ENCODE measurements at regions not wholly inside any gene's neighbourhood (a gene's known extent, or its start where the extent isn't known, plus 50 kb on each side); places are given as distances from the start of the nearest gene placed in this dataset.
"Not testable (repeated sequence)": the region's sequence is repeated elsewhere in the genome, so short reads cannot be mapped to it uniquely, and the experiment has no call there.

GRCh38 chr9:129539446-129539845, 81.5 kb downstream of the C9orf50 start:
- no peak overlapping the region for H3K27ac Mint-ChIP-seq
- no peaks in the 10 kb centered on the region for H3K27me3 Mint-ChIP-seq (ENCODE audit: low read depth)
- CTCF ChIA-PET = no interaction called here
- no peaks in the 10 kb centered on the region for H3K4me1 Mint-ChIP-seq (ENCODE audit: low read depth)
- H3K36me3 Mint-ChIP-seq (ENCODE audit: low read depth) = no peaks in the 10 kb centered on the region
- H3K4me3 Mint-ChIP-seq = no peak overlapping the region
- peaks cover 10% of the 10 kb centered on the region for H3K9me3 Mint-ChIP-seq
- DNase-seq = no peak
- intact Hi-C loops (cut with micrococcal nuclease) = no loop called here

DNA sequence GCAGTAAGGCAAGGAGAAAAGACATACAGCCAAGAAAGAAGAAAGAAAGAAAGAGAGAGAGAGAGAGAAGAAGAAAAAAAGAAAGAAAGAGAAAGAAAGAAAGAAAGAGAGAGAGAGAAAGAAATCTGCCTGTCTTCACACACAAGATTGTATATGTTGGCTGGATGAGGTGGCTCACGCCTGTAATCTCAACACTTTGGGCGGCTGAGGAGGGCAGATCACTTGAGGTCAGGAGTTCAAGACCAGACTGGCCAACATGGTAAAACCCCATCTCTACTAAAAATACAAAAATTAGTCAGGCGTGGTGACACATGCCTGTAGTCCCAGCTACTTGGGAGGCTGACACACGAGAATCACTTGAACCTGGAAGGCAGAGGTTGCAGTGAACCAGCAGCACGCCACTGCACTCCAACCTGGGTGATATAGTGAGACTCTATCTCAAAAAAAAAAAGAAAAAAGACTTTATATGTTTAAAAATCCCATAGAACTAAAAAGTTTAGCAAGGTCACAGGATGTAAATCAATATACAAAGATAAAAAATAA, 89.0 kb downstream of the C9orf50 start:
- H3K4me1 Mint-ChIP-seq (ENCODE audit: low read depth); H3K27me3 Mint-ChIP-seq (ENCODE audit: low read depth); H3K9me3 Mint-ChIP-seq; H3K4me3 Mint-ChIP-seq; DNase-seq; intact Hi-C loops (cut with micrococcal nuclease); H3K36me3 Mint-ChIP-seq (ENCODE audit: low read depth); H3K27ac Mint-ChIP-seq; CTCF ChIA-PET: not testable (repeated sequence)

DNA sequence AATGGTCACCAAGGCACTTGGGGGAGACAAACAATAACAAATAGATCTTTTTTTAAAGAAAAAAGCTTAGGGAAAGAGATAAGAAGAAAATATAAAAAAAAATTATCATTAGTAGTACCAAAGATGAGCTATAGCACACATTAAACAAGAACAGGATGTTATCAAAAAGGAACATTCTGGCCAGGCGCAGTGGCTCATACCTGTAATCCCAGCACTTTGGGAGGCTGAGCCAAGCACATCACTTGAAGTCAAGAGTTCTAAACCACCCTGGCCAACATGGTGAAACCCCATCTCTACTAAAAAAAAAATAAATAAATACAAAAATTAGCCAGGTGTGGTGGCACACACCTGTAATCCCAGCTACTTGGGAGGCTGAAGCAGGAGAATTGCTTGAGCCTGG, 92.9 kb downstream of the C9orf50 start:
- intact Hi-C loops (cut with micrococcal nuclease); H3K4me3 Mint-ChIP-seq; H3K27ac Mint-ChIP-seq; H3K27me3 Mint-ChIP-seq (ENCODE audit: low read depth); H3K36me3 Mint-ChIP-seq (ENCODE audit: low read depth); DNase-seq; H3K4me1 Mint-ChIP-seq (ENCODE audit: low read depth); H3K9me3 Mint-ChIP-seq: not testable (repeated sequence)
- CTCF ChIA-PET = interaction anchor here (0.6 kb wide), 3 partner anchors 46 to 353 kb away, joined by 3 to 5 read pairs (median 4); no protein-coding TSS in a partner anchor

GRCh38 chr9:129525656-129526196, 95.2 kb downstream of the C9orf50 start:
- intact Hi-C loops (cut with micrococcal nuclease) = no loop called here
- Mint-ChIP-seq H3K4me1 (ENCODE audit: low read depth) (peaks cover 2% of the 10 kb centered on the region), H3K27me3 (ENCODE audit: low read depth) (no peaks in the 10 kb centered on the region), H3K36me3 (ENCODE audit: low read depth) (no peaks in the 10 kb centered on the region), H3K4me3 (no peak overlapping the region), H3K9me3 (peaks cover 6% of the 10 kb centered on the region), H3K27ac (no peak overlapping the region)
- no peak for DNase-seq
- CTCF ChIA-PET = no interaction called here

- H3K27me3 Mint-ChIP-seq (ENCODE audit: low read depth) = no peaks in the 10 kb centered on the region
- no peak for DNase-seq
- no peak overlapping the region for H3K27ac Mint-ChIP-seq
- CTCF ChIA-PET = no interaction called here
- intact Hi-C loops (cut with micrococcal nuclease) = no loop called here
- no peak overlapping the region for H3K4me3 Mint-ChIP-seq
- no peaks in the 10 kb centered on the region for H3K36me3 Mint-ChIP-seq (ENCODE audit: low read depth)
- H3K9me3 Mint-ChIP-seq = peaks cover 6% of the 10 kb centered on the region
- peaks cover under 1% of the 10 kb centered on the region for H3K4me1 Mint-ChIP-seq (ENCODE audit: low read depth)
These were observed 96.2 kb downstream of the C9orf50 start for GRCh38 chr9:129524582-129525270.

DNA sequence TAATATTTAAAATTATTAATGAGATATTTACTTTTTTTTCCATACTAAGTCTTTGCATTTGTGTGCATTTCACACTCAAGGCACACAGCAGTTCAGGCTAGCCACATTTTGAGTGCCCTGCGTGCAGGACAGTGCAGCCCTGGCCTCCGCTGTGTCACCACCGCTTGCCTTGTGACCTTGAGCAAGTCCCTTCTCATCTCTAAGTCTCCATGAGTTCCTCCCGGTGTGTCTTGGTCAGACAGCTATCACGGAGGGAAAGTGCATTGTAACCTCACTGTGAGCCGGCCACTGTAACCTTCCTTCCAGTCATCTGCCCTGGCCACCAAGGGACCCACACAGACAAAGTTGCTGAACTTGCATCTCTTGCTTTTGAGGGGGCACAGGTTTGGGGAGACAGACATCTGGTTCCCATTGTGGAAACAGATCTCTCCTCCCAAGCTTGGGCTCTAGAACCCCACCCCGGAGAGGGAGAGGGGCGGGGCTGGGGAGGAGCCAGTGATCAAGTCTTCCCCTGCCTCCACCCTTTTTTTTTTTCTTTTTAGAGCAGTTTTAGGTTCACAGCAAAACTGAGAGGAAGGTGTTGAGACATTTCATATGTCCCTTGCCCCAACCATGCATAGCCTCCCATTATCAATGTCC, 96.8 kb downstream of the C9orf50 start:
- Mint-ChIP-seq H3K4me1 (ENCODE audit: low read depth) (no peaks in the 10 kb centered on the region), H3K9me3 (peaks cover 6% of the 10 kb centered on the region), H3K27ac (no peak overlapping the region), H3K36me3 (ENCODE audit: low read depth) (no peaks in the 10 kb centered on the region), H3K4me3 (no peak overlapping the region), H3K27me3 (ENCODE audit: low read depth) (no peaks in the 10 kb centered on the region)
- intact Hi-C loops (cut with micrococcal nuclease) = no loop called here
- DNase-seq = no peak
- CTCF ChIA-PET = no interaction called here

GRCh38 chr9:129522351-129522750, 98.5 kb downstream of the C9orf50 start:
- Mint-ChIP-seq H3K4me3 (no peak overlapping the region), H3K9me3 (peaks cover 6% of the 10 kb centered on the region), H3K27ac (no peak overlapping the region), H3K4me1 (ENCODE audit: low read depth) (no peaks in the 10 kb centered on the region), H3K36me3 (ENCODE audit: low read depth) (no peaks in the 10 kb centered on the region), H3K27me3 (ENCODE audit: low read depth) (no peaks in the 10 kb centered on the region)
- intact Hi-C loops (cut with micrococcal nuclease) = no loop called here
- no peak for DNase-seq
- CTCF ChIA-PET = no interaction called here

DNA sequence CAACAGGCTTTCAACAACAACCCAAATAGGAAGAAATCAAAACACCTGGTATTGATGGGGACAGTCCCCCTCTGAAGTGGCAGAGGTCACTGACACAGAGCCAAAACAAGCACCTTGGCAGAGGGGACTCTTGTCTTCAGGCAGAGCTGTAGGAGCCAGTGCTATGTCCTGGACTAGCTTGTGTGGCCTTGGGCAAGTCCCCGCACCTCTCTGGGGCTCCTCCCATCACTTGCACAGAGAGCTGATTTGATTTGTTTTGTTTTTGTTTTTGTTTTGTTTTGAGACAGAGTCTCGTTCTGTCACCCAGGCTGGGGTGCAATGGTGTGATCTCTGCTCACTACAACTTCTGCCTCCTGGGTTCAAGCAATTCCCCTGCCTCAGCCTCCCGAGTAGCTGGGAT, 100.8 kb downstream of the C9orf50 start:
- H3K36me3 Mint-ChIP-seq (ENCODE audit: low read depth) = no peaks in the 10 kb centered on the region
- no peaks in the 10 kb centered on the region for H3K27me3 Mint-ChIP-seq (ENCODE audit: low read depth)
- no peak for DNase-seq
- no peak overlapping the region for H3K4me3 Mint-ChIP-seq
- intact Hi-C loops (cut with micrococcal nuclease) = no loop called here
- H3K27ac Mint-ChIP-seq = no peak overlapping the region
- H3K9me3 Mint-ChIP-seq = peaks cover 15% of the 10 kb centered on the region
- no peaks in the 10 kb centered on the region for H3K4me1 Mint-ChIP-seq (ENCODE audit: low read depth)
- CTCF ChIA-PET = interaction anchor here (1.6 kb wide), 1 partner anchor 199 kb away, joined by 3 read pairs; no protein-coding TSS in a partner anchor

DNA sequence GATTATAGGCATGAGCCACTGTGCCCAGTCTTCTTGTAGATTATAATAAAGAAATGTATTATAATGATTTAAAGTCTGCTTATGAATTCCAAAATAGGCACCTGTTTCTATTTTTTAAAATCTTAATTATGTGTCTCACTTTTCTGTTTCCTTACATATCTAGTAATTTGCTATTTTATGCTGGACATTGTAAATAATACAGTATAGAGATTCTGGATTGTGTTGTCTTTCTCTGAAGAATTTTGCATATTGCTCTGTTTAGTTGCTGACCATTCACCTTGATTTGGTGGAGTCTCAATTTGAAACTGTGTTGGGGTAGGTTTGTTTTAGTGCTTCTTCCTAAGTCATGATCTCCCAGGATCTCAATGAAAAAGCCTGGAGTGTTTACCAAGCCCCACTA, 102.8 kb downstream of the C9orf50 start:
- Mint-ChIP-seq H3K36me3 (ENCODE audit: low read depth) (no peaks in the 10 kb centered on the region), H3K4me1 (ENCODE audit: low read depth) (no peaks in the 10 kb centered on the region), H3K27me3 (ENCODE audit: low read depth) (no peaks in the 10 kb centered on the region), H3K4me3 (no peak overlapping the region), H3K9me3 (peaks cover 26% of the 10 kb centered on the region), H3K27ac (no peak overlapping the region)
- intact Hi-C loops (cut with micrococcal nuclease) = no loop called here
- CTCF ChIA-PET = interaction anchor here (0.6 kb wide), 1 partner anchor 21 kb away, joined by 4 read pairs; no protein-coding TSS in a partner anchor
- DNase-seq = no peak

- Mint-ChIP-seq H3K27me3 (ENCODE audit: low read depth) (no peaks in the 10 kb centered on the region), H3K27ac (no peak overlapping the region), H3K4me1 (ENCODE audit: low read depth) (no peaks in the 10 kb centered on the region), H3K9me3 (peaks cover 29% of the 10 kb centered on the region), H3K4me3 (no peak overlapping the region), H3K36me3 (ENCODE audit: low read depth) (no peaks in the 10 kb centered on the region)
- intact Hi-C loops (cut with micrococcal nuclease) = no loop called here
- DNase-seq = no peak
- CTCF ChIA-PET = no interaction called here
These were observed 103.9 kb downstream of the C9orf50 start for GRCh38 chr9:129517006-129517405.

GRCh38 chr9:129514891-129515290, 106.0 kb downstream of the C9orf50 start:
- CTCF ChIA-PET = interaction anchor here (0.6 to 0.7 kb wide), 2 partner anchors 8 to 337 kb away, joined by 4 to 8 read pairs; partner anchors contain the start of gene IER5L

DNA sequence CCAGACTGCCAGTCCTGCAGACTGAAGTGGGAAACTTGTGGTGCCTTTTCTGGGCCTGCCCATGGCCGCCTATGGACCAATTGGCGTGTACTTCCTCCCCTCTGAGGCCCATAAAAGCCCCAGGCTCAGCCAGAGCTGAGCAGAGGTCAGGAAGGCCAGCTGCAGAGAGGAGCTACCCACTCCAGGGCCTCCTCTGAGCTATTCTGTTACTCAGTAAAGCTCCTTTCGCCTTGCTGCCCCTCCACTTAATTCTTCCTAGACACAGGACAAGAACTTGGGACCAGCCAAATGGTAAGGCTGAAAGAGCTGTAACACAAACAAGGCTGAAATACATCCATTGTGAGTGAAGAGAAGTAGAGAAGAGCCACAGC, 106.4 kb downstream of the C9orf50 start:
- no peaks in the 10 kb centered on the region for H3K27me3 Mint-ChIP-seq (ENCODE audit: low read depth)
- DNase-seq = no peak
- H3K4me3 Mint-ChIP-seq = no peak overlapping the region
- CTCF ChIA-PET = interaction anchor here (0.7 kb wide), 1 partner anchor 337 kb away, joined by 8 read pairs; the partner anchor contains the start of gene IER5L
- H3K4me1 Mint-ChIP-seq (ENCODE audit: low read depth) = no peaks in the 10 kb centered on the region
- no peaks in the 10 kb centered on the region for H3K36me3 Mint-ChIP-seq (ENCODE audit: low read depth)
- no peak overlapping the region for H3K27ac Mint-ChIP-seq
- peaks cover 29% of the 10 kb centered on the region for H3K9me3 Mint-ChIP-seq
- intact Hi-C loops (cut with micrococcal nuclease) = no loop called here

More at GRCh38 chr9:129514891-129515290, 106.0 kb downstream of the C9orf50 start:
- DNase-seq = no peak
- no peaks in the 10 kb centered on the region for H3K4me1 Mint-ChIP-seq (ENCODE audit: low read depth)
- no peak overlapping the region for H3K27ac Mint-ChIP-seq
- H3K36me3 Mint-ChIP-seq (ENCODE audit: low read depth) = no peaks in the 10 kb centered on the region
- no peak overlapping the region for H3K4me3 Mint-ChIP-seq
- no peaks in the 10 kb centered on the region for H3K27me3 Mint-ChIP-seq (ENCODE audit: low read depth)
- intact Hi-C loops (cut with micrococcal nuclease) = no loop called here
- peaks cover 29% of the 10 kb centered on the region for H3K9me3 Mint-ChIP-seq
